Mesendoderm (in vitro differentiated cells): ENCODE measurements at regions not wholly inside any gene's neighbourhood (a gene's known extent, or its start where the extent isn't known, plus 50 kb on each side); places are given as distances from the start of the nearest gene placed in this dataset.
"Not testable (repeated sequence)": the region's sequence is repeated elsewhere in the genome, so short reads cannot be mapped to it uniquely, and the experiment has no call there.

ENCODE experiments used
- DNase-seq: peaks from one replicate; pipeline ENCODE4 v3.0.0; 2013
- H2AK5ac ChIP-seq: 2 replicates; pipeline ENCODE4 v1.6.1; 2013; ENCODE audit warnings: low read length, inconsistent platforms
- H2BK120ac ChIP-seq: 2 replicates; pipeline ENCODE4 v1.6.1; 2013; ENCODE audit warnings: low read depth, mild to moderate bottlenecking, low read length, moderate library complexity, mixed read lengths
- H2BK15ac ChIP-seq: replicated peaks from 2 replicates; pipeline ENCODE4 v1.6.1; 2013; ENCODE audit warnings: low read depth, mild to moderate bottlenecking, moderate library complexity
- H2BK5ac ChIP-seq: 2 replicates; pipeline ENCODE4 v1.6.1; 2013; ENCODE audit warnings: low read length, inconsistent platforms
- H3K18ac ChIP-seq: 2 replicates; pipeline ENCODE4 v1.6.1; 2013; ENCODE audit warnings: mild to moderate bottlenecking, low read length, mixed read lengths
- H3K23ac ChIP-seq: one replicate; pipeline ENCODE4 v1.6.1; 2013; ENCODE audit warnings: low read length
- H3K27ac ChIP-seq: 2 replicates; pipeline ENCODE4 v1.5.1; 2013; ENCODE audit warnings: low read depth, mild to moderate bottlenecking, inconsistent platforms, low read length, moderate library complexity
- H3K27me3 ChIP-seq: 2 replicates; pipeline ENCODE4 v1.6.1; 2013; ENCODE audit warnings: low read length, control low read depth, mild to moderate bottlenecking, inconsistent platforms; ENCODE audit not compliant: insufficient read depth, poor library complexity
- H3K36me3 ChIP-seq: 2 replicates; pipeline ENCODE4 v1.6.1; 2013; ENCODE audit warnings: low read length, inconsistent platforms; ENCODE audit not compliant: control insufficient read depth, insufficient read depth
- H3K4ac ChIP-seq: one replicate; pipeline ENCODE4 v1.6.1; 2013; ENCODE audit warnings: low read depth, mild to moderate bottlenecking, low read length, moderate library complexity
- H3K4me1 ChIP-seq: 2 replicates; pipeline ENCODE4 v1.6.1; 2013; ENCODE audit warnings: low read depth, low read length, inconsistent platforms; ENCODE audit not compliant: control insufficient read depth
- H3K4me2 ChIP-seq: 2 replicates; pipeline ENCODE4 v1.6.1; 2013; ENCODE audit warnings: low read length
- H3K4me3 ChIP-seq: 2 replicates; pipeline ENCODE4 v1.5.1; 2013; ENCODE audit warnings: mild to moderate bottlenecking, low read length
- H3K56ac ChIP-seq: one replicate; pipeline ENCODE4 v1.6.1; 2013; ENCODE audit warnings: low read length
- H3K79me1 ChIP-seq: 2 replicates; pipeline ENCODE4 v1.6.1; 2013; ENCODE audit warnings: low read length, inconsistent platforms
- H3K79me2 ChIP-seq: 2 replicates; pipeline ENCODE4 v1.6.1; 2013; ENCODE audit warnings: mild to moderate bottlenecking, low read length; ENCODE audit not compliant: control insufficient read depth, insufficient read depth
- H3K9ac ChIP-seq: 2 replicates; pipeline ENCODE4 v1.6.1; 2013; ENCODE audit warnings: low read length, inconsistent platforms
- H4K5ac ChIP-seq: one replicate; pipeline ENCODE4 v1.6.1; 2013; ENCODE audit warnings: low read length
- H4K8ac ChIP-seq: one replicate; pipeline ENCODE4 v1.6.1; 2013; ENCODE audit warnings: low read depth, mild to moderate bottlenecking, control low read depth, low read length, moderate library complexity
- WGBS: extraction: QIAGEN DNeasy Blood & Tissue Kit; methylation state at CpG from one replicate; pipeline ENCODE4 v1.1.7; 2013; ENCODE audit warnings: low lambda C conversion rate, missing lambda C conversion rate; ENCODE audit not compliant: insufficient coverage; ENCODE audit errors: extremely low coverage; 5-methylcytosine and 5-hydroxymethylcytosine counted together

GRCh38 chr16:10277597-10277996 is 95.4 kb upstream of the GRIN2A start:
- Histone ChIP-seq H2BK5ac (no peak overlapping the region), H3K27ac (no peak overlapping the region), H2BK15ac (no peak overlapping the region), H3K23ac (no peak overlapping the region), H3K4ac (no peak overlapping the region), H3K79me1 (no peaks in the 10 kb centered on the region), H3K18ac (no peak overlapping the region), H3K4me2 (no peak overlapping the region), H3K36me3 (no peaks in the 10 kb centered on the region), H3K9ac (no peak overlapping the region), H3K4me3 (no peak overlapping the region), H3K27me3 (no peaks in the 10 kb centered on the region), H4K5ac (no peak overlapping the region), H2BK120ac (no peak overlapping the region), H3K79me2 (no peaks in the 10 kb centered on the region), H2AK5ac (no peak overlapping the region), H3K4me1 (peaks cover 2% of the 10 kb centered on the region), H3K56ac (no peak overlapping the region), H4K8ac (no peak overlapping the region)
- DNase-seq, result no peak
- WGBS, result no CpG with 5 or more reads among the region's 18 CpGs

- H3K27me3 ChIP-seq, result no peaks in the 10 kb centered on the region
- no peaks in the 10 kb centered on the region for H3K79me1 ChIP-seq
- no peak overlapping the region for H2BK5ac ChIP-seq
- H3K4me3 ChIP-seq, result no peak overlapping the region
- H3K4me2 ChIP-seq, result no peak overlapping the region
- H2AK5ac ChIP-seq, result no peak overlapping the region
- H3K4ac ChIP-seq, result no peak overlapping the region
- no peaks in the 10 kb centered on the region for H3K36me3 ChIP-seq
- no peak overlapping the region for H3K9ac ChIP-seq
- no peak overlapping the region for H3K23ac ChIP-seq
- H3K27ac ChIP-seq, result no peak overlapping the region
- H3K56ac ChIP-seq, result peak overlapping the region; percentile 7
- no peaks in the 10 kb centered on the region for H3K79me2 ChIP-seq
- WGBS, result no CpG with 5 or more reads among the region's 11 CpGs
- no peak overlapping the region for H2BK15ac ChIP-seq
- peak overlapping the region; percentile 56 for H3K18ac ChIP-seq
- no peak for DNase-seq
- peaks cover 2% of the 10 kb centered on the region for H3K4me1 ChIP-seq
- no peak overlapping the region for H4K8ac ChIP-seq
- no peak overlapping the region for H2BK120ac ChIP-seq
- H4K5ac ChIP-seq, result no peak overlapping the region
Measured at GRCh38 chr16:10280262-10281170, 98.3 kb upstream of the GRIN2A start.

DNA sequence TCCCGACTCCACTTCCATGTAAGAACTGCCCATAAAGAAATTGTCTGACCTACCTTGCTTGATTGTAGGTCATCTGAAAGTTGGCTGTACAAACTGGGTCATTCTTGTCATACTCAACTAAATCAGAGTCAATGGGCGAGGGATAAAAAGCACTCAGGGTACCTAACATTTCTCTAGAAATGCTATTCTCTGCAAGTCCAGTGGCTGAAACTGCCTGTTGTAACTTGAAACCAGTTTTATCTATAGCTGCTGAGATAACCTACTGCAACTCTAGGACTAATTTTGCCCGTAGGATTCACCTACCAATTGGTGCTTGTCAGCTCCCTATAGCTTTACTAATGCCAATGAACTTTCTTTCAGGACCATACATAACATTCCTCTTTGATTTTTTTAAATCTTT is 100.1 kb upstream of the GRIN2A start:
- peak overlapping the region; percentile 59 for H2BK5ac ChIP-seq
- H3K4ac ChIP-seq, result peak overlapping the region; percentile 9
- peak overlapping the region; percentile 57 for H2BK15ac ChIP-seq
- no peak overlapping the region for H2AK5ac ChIP-seq
- H4K8ac ChIP-seq, result no peak overlapping the region
- H3K4me2 ChIP-seq, result no peak overlapping the region
- peaks cover 2% of the 10 kb centered on the region for H3K4me1 ChIP-seq
- no peak overlapping the region for H4K5ac ChIP-seq
- H3K9ac ChIP-seq, result no peak overlapping the region
- no peak overlapping the region for H3K4me3 ChIP-seq
- H3K27me3 ChIP-seq, result no peaks in the 10 kb centered on the region
- peak overlapping the region; percentile 67 for H3K56ac ChIP-seq
- no peaks in the 10 kb centered on the region for H3K36me3 ChIP-seq
- no CpG with 5 or more reads among the region's 3 CpGs for WGBS
- H3K18ac ChIP-seq, result peak overlapping the region; percentile 6
- DNase-seq, result peak; percentile 62
- peak overlapping the region; percentile 90 for H3K27ac ChIP-seq
- H3K79me1 ChIP-seq, result no peaks in the 10 kb centered on the region
- H3K79me2 ChIP-seq, result no peaks in the 10 kb centered on the region
- peak overlapping the region; percentile 74 for H2BK120ac ChIP-seq
- H3K23ac ChIP-seq, result no peak overlapping the region

DNA sequence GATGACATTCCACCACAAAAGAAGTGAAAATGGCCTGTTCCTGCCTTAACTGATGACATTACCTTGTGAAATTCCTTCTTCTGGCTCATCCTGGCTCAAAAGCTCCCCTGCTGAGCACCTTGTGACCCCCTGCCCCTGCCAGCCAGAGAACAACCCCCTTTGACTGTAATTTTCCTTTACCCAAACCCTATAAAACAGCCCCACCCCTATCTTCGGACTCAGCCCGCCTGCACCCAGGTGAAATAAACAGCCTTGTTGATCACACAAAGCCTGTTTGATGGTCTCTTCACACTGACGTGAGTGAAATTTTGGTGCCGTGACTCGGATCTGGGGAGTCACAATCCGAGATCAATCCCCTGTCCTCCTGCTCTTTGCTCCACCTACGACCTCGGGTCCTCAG is 101.0 kb upstream of the GRIN2A start:
- not testable (repeated sequence) for H3K23ac ChIP-seq, H3K4ac ChIP-seq, H3K4me3 ChIP-seq, H3K4me1 ChIP-seq, H3K9ac ChIP-seq, H2AK5ac ChIP-seq, H4K5ac ChIP-seq, H2BK15ac ChIP-seq, H3K79me2 ChIP-seq, H3K36me3 ChIP-seq, H3K4me2 ChIP-seq, H3K79me1 ChIP-seq, H4K8ac ChIP-seq, H3K27me3 ChIP-seq
- H3K56ac ChIP-seq, result peak overlapping the region; percentile 73
- DNase-seq, result peak; percentile 63
- peak overlapping the region; percentile 85 for H2BK5ac ChIP-seq
- WGBS, result no CpG with 5 or more reads among the region's 8 CpGs
- peak overlapping the region; percentile 70 for H3K18ac ChIP-seq
- peak overlapping the region; percentile 32 for H2BK120ac ChIP-seq
- H3K27ac ChIP-seq, result peak overlapping the region; percentile 92

DNA sequence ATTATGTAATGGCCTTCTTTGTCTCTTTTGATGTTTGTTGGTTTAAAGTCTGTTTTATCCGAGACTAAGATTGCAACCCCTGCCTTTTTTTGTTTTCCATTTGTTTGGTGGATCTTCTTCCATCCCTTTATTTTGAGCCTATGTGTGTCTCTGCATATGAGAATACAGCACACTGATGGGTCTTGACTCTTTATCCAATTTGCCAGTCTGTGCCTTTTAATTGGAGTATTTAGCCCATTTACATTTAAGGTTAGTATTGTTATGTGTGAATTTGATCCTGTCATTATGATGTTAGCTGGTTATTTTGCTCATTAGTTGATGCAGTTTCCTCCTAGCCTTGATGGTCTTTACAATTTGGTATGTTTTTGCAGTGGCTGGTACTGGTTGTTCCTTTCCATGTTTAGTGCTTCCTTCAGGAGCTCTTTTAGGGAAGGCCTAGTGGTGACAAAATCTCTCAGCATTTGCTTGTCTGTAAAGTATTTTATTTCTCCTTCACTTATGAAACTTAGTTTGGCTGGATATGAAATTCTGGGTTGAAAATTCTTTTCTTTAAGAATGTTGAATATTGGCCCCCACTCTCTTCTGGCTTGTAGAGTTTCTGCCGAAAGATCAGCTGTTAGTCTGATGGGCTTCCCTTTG is 95.3 kb upstream of the ATF7IP2 start:
- not testable (repeated sequence) for H2BK120ac ChIP-seq, H4K8ac ChIP-seq, H3K79me1 ChIP-seq, H2BK15ac ChIP-seq, H3K27ac ChIP-seq, H2AK5ac ChIP-seq, H3K4me3 ChIP-seq, H4K5ac ChIP-seq, H3K23ac ChIP-seq, H3K56ac ChIP-seq, H3K4ac ChIP-seq, H3K27me3 ChIP-seq, H3K18ac ChIP-seq, H3K9ac ChIP-seq, DNase-seq, H3K36me3 ChIP-seq, H3K4me2 ChIP-seq, H3K4me1 ChIP-seq, H3K79me2 ChIP-seq, H2BK5ac ChIP-seq
- no CpG with 5 or more reads among the region's 2 CpGs for WGBS
